Stomach (tissue), 4 donors: ENCODE measurements at regions not wholly inside any gene's neighbourhood (a gene's known extent, or its start where the extent isn't known, plus 50 kb on each side); places are given as distances from the start of the nearest gene placed in this dataset.

Experiments
- CTCF ChIP-seq, 7 experiments: fragments of 450-650 bp in 4 of 7; fragments of 200-600 bp in 3 of 7; sonication (generic) in 3 of 7; IDR thresholded peaks; one replicate each; pipeline ENCODE4 v1.5.1; 2016 to 2019; ENCODE audit warnings: antibody characterized with exemption in 7 of 7, control low read depth in 2 of 7, mild to moderate bottlenecking in 1 of 7
- EP300 ChIP-seq: sonication (generic); formaldehyde crosslinking; IDR thresholded peaks from one replicate; pipeline ENCODE4 v1.6.1; 2017; ENCODE audit warnings: antibody characterized with exemption
- POLR2A ChIP-seq, 4 donors: fragments of 450-650 bp; IDR thresholded peaks; one replicate each; pipeline ENCODE4 v1.6.1; 2016; ENCODE audit warnings: antibody characterized with exemption in 4 of 4, control low read depth in 2 of 4, mild to moderate bottlenecking in 1 of 4, moderate library complexity in 1 of 4

GRCh38 chr10:71072131-71072822 is 140.1 kb upstream of the UNC5B start:
- TF ChIP-seq POLR2A (IDR thresholded peaks at IDR 0.05), result no peak
- no peak for TF ChIP-seq CTCF (IDR thresholded peaks at IDR 0.05)
- no peak for TF ChIP-seq EP300
